HG03520 (cell line): ENCODE measurements at regions not wholly inside any gene's neighbourhood (a gene's known extent, or its start where the extent isn't known, plus 50 kb on each side); places are given as distances from the start of the nearest gene placed in this dataset.
"Not testable (repeated sequence)": the region's sequence is repeated elsewhere in the genome, so short reads cannot be mapped to it uniquely, and the experiment has no call there.

Source experiments
- ATAC-seq: cut with Tn5 transposase; IDR thresholded peaks from one replicate; pipeline ENCODE4 v1.9.1; 2021; ENCODE audit warnings: mild to moderate bottlenecking, moderate library complexity; ENCODE audit not compliant: unreplicated experiment

GRCh38 chr17:20896153-20896649, 146.6 kb downstream of the USP22 start:
- no peak for ATAC-seq

DNA sequence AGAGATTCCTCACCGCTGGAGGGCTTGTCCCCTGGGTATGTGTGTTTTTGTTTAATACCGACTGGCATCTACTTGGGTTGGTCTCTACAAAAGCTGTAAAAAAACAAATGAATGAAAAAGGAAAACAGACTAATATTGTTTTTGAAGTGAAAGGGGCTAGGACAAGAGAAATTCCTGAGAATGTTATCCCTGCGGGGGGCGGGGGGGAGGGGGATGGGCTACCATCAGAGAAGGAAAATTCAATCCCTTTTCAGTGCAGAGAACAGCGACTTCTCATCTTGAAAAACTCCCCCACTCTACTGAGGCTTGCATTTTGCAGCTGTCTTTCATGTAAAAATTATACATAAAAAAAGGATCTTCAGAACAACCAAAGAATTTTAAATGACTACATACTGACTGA, 144.1 kb downstream of the USP22 start:
- ATAC-seq: not testable (repeated sequence)

DNA sequence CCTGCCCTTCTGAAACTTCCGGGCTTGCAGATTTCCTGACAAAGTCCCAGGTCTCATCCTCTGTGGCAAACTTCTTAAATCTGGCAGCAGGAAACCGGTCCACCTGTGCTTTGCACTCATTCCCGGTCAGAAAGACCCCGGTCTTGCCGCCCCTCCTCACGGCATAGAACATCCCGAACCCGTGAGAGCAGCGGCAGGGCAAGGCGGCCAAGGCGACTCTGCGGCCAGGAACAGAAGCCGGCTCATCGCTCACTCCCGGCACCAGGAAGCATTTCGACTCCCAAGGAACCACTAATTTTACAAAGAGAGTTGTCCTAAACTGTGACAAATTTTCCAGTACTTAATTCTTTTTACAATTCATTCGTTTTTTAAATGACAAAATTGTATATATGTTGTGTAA, 140.3 kb downstream of the USP22 start:
- ATAC-seq: not testable (repeated sequence)

GRCh38 chr17:20903549-20903948, 139.3 kb downstream of the USP22 start:
- ATAC-seq: not testable (repeated sequence)

- peak; percentile 48 for ATAC-seq
Measured at GRCh38 chr17:20908313-20909267, 134.2 kb downstream of the USP22 start.

DNA sequence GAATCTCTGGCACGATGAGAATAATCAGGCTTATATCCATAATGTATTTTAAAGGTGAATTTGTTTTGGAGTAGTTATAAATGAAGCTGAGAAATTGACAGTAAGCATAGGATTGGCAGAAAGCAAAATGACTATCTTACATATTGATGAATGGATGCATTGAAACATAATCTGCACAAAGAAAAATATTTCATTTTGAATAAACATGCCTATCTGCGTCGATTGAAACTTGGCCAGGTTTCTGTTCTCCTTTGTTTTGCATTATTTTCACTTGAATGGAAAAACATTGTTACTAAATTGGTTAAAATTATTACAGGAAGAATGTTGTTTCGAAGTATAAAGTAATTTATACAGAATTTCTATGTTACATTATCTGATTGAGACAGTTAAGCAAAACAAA, 128.2 kb downstream of the USP22 start:
- no peak for ATAC-seq

GRCh38 chr17:20916383-20916782, 126.4 kb downstream of the USP22 start:
- ATAC-seq: no peak

DNA sequence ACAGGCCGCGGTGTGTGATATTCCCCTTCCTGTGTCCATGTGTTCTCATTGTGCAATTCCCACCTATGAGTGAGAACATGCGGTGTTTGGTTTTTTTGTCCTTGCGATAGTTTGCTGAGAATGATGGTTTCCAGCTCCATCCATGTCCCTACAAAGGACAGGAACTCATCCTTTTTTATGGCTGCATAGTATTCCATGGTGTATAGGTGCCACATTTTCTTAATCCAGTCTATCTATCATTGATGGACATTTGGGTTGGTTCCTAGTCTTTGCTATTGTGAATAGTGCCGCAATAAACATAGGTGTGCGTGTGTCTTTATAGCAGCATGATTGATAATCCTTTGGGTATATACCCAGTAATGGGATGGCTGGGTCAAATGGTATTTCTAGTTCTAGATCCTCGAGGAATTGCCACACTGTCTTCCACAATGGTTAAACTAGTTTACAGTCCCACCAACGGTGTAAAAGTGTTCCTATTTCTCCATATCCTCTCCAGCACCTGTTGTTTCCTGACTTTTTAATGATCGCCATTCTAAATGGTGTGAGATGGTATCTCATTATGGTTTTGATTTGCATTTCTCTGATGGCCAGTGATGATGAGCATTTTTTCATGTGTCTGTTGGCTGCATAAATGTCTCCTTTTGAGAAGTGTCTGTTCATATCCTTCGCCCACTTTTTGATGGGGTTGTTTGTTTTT, 125.1 kb downstream of the USP22 start:
- not testable (repeated sequence) for ATAC-seq

- ATAC-seq: no peak
Measured at GRCh38 chr17:20920095-20920814, 122.6 kb downstream of the USP22 start.

- ATAC-seq: no peak
Measured at GRCh38 chr17:20920815-20921199, 122.0 kb downstream of the USP22 start.

DNA sequence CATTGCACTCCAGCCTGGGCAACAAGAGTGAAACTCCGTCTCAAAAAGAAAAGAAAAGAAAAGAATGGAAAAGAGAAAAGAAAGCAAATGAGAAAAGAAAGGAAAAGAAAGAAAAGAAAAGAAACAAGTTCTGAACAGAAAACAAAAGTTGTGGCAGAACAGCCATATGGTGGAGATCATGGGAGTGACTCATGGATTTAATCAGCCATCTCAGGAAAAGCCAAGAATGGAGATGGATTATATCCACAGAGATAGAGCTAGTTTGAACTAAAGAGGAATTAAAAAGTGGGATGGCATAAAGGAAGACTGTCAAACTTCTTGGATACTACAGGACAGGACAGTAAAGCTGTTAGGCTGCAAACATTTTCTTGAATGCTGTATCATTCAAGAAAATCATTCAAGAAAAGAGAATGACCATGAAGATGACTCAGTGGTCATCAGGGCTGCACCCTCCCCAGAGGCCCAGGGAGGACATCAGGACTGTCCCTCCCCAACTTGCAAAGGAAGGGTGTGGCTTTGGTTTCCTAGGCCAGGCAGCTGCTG, 120.6 kb downstream of the USP22 start:
- no peak for ATAC-seq

DNA sequence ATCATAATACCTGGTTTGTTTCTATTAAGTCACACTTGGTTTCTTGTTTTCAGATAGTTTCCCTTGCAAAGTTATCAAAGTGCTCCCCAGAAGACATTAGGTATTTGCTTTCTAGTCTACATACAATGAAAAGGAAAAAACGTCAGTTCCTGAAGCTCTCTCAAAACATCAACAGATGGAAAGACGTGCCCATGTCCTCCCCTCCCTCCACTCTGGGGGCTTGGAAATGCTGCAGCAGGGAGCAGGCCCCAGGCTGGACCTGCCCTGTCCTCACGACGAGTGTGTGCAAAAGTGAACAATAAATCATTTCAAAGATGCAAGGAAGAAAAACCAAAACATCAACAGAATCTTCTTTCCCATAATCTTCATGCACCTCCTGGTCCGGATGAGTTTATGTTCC, 118.5 kb downstream of the USP22 start:
- ATAC-seq: no peak

DNA sequence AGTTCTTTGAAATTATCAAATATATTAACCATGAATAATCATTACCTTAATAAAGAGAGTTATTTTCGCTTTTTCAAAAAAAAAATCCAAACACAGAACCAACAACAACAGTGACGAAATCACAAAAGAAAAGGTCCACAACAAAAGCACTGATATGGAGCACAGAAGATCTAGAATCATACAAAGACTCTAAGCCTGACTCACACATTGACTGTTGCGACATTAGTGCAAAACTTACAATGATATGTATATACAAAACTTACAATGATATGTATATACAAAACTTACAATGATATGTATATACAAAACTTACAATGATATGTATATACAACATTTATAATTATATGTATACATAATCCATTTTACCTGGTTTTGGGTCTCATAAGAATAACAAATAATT, 117.7 kb downstream of the USP22 start:
- no peak for ATAC-seq

DNA sequence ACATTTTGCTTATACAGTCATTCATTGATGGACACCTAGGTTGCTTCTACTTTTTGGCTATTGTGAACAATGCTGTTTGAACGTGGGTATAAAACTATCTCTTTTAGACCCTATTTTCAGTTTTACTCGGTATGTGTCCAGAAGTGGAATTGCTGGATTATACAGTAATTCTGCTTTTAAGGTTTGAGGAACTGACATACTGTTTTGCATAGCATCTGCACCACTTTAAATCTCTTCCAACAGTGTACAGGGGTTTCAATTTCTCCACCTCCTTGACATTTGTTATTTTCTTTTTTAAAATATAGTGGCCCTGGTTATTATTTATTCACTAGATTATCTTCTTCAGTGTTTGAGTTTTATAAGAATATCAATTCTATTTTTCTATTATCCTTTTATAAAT, 116.9 kb downstream of the USP22 start:
- ATAC-seq: no peak

GRCh38 chr17:20926532-20926931, 116.3 kb downstream of the USP22 start:
- no peak for ATAC-seq

DNA sequence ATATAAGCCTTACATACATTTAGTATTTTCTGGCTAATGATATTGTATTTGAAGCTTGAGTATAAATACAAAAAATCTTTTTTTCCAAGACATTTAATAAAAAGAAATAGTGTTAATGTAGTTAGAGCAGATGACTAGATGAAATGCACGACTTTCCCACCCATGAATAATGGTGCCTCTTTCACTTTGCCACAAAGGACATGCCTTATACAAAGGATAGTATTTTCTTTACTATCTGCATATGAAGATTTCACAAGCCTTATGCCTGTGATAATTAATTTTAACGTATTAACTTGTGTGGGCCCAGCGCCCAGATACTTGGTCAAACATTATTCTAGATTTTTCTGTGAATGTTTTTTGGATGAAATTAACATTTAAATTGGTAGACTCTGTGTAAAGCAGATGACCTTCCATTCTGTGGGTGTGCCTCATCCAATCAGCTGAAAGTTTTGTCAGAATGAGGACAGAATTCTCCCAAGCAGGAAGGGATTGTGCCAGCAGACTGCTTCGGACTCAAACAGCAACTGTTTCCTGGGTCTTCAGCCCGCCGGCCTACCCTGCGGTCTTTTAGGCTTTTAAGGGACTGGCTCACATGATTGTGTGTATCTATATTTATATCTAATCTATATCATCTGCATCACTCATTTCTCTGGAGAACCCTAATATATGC, 115.4 kb downstream of the USP22 start:
- no peak for ATAC-seq

DNA sequence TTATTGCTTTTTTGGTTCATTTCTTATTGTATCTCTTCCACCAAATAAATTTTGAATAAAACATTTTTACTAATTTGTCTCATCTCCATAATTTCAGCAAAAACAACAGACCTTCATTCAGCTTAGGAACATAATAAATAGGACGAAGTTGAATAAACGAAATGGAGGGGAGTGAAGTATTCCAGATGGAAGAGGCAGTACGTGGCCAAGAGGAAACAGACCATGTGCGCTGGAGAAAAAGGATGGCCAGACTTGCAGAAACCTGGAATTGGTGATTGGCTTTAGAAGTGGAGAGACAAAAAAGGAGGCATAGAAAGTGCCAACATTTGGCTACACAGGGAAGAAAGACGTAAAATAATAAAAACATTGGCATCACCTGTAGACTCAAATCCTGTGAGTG, 113.5 kb downstream of the USP22 start:
- no peak for ATAC-seq

DNA sequence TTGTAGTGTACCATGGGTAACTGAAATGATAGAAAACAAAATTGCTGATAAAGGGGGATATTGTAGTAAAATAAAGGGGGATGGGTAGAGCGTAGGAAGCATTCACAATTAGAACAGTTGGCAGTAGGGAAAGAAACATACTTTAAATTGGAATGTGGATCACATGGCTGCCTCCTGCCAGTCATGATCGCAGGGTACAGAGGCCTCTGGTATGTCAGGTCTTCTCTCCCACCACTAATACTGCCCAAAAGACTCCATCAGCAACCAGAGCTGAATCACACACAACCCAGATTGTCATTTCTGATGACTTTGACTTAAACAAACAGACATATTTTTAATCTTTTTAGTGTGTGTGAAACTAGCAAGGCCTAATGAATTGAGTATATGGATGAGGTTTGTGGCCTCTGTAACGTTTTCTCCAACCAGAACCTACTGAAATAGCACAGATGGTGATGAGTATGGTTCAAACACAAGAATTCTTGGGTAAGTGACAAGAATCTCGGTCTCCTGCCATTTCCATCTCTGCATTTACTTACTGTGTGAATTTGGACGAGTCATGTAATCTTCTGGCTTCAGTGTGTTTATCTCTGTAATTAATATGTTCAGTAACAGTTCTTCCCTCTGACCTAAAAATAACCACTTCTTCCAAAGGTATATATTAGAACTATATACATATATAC, 112.6 kb downstream of the USP22 start:
- no peak for ATAC-seq

GRCh38 chr17:20933040-20933439, 109.8 kb downstream of the USP22 start:
- not testable (repeated sequence) for ATAC-seq

- ATAC-seq: no peak
Measured at GRCh38 chr17:20934288-20934687, 108.5 kb downstream of the USP22 start.
